Aorta (tissue), 5 donors: ENCODE measurements at regions not wholly inside any gene's neighbourhood (a gene's known extent, or its start where the extent isn't known, plus 50 kb on each side); places are given as distances from the start of the nearest gene placed in this dataset.

Experiments
- ATAC-seq: fragments of 200-7000 bp; cut with Tn5 transposase; one replicate; pipeline ENCODE4 v1.9.1; 2022; ENCODE audit warnings: moderate library complexity; ENCODE audit not compliant: low FRiP score
- DNase-seq, 2 donors: peaks; one replicate each; pipeline ENCODE4 v3.0.0-alpha.2; 2020
- H3K27ac ChIP-seq, 2 donors: one replicate each; pipeline ENCODE4 v1.5.1; 2013; ENCODE audit warnings: low read length in 2 of 2, mild to moderate bottlenecking in 2 of 2, moderate library complexity in 2 of 2, control low read depth in 1 of 2, inconsistent platforms in 1 of 2, low read depth in 1 of 2
- H3K27me3 ChIP-seq, 2 donors: one replicate each; pipeline ENCODE4 v1.6.1; 2013; ENCODE audit warnings: control low read depth in 1 of 2, low read length in 1 of 2, mild to moderate bottlenecking in 1 of 2, moderate library complexity in 1 of 2; ENCODE audit not compliant: insufficient read depth in 2 of 2, control insufficient read depth in 1 of 2
- H3K36me3 ChIP-seq, 2 donors: one replicate each; pipeline ENCODE4 v1.6.1; 2013; ENCODE audit warnings: control low read depth in 1 of 2, low read length in 1 of 2, mild to moderate bottlenecking in 1 of 2; ENCODE audit not compliant: insufficient read depth in 2 of 2, control insufficient read depth in 1 of 2
- H3K4me1 ChIP-seq, 2 donors: one replicate each; pipeline ENCODE4 v1.6.1; 2013; ENCODE audit warnings: low read length in 2 of 2, control low read depth in 1 of 2, mild to moderate bottlenecking in 1 of 2, moderate library complexity in 1 of 2; ENCODE audit not compliant: insufficient read depth in 2 of 2, control insufficient read depth in 1 of 2
- H3K4me3 ChIP-seq, 2 donors: one replicate each; pipeline ENCODE4 v1.5.1; 2013; ENCODE audit warnings: low read length in 2 of 2, control low read depth in 1 of 2, mild to moderate bottlenecking in 1 of 2
- H3K9me3 ChIP-seq: one replicate; pipeline ENCODE4 v1.6.1; 2013; ENCODE audit warnings: mild to moderate bottlenecking, low read length; ENCODE audit not compliant: control insufficient read depth
- WGBS, 2 donors: extraction: QIAGEN DNeasy Blood & Tissue Kit; methylation state at CpG; one replicate each; pipeline ENCODE4 v1.1.7; 2013; 5-methylcytosine and 5-hydroxymethylcytosine counted together
- intact Hi-C, 2 donors: fragments of 100-400 bp; cut with DNase I; formaldehyde crosslinking; loops; one replicate each; pipeline versions ENCODE4 v1.14.2 to v1.15.0; 2022
- donor health status: healthy with polysubstance abuse.
- donor health status: Bipolar disorder and iron deficiency.
- donor health status: DM: no; HTN: no; CAD: no.
- donor health status: DM: no; HTN: no; CAD: no.
- donor health status: DM: yes; HTN: yes; CAD: no.

DNA sequence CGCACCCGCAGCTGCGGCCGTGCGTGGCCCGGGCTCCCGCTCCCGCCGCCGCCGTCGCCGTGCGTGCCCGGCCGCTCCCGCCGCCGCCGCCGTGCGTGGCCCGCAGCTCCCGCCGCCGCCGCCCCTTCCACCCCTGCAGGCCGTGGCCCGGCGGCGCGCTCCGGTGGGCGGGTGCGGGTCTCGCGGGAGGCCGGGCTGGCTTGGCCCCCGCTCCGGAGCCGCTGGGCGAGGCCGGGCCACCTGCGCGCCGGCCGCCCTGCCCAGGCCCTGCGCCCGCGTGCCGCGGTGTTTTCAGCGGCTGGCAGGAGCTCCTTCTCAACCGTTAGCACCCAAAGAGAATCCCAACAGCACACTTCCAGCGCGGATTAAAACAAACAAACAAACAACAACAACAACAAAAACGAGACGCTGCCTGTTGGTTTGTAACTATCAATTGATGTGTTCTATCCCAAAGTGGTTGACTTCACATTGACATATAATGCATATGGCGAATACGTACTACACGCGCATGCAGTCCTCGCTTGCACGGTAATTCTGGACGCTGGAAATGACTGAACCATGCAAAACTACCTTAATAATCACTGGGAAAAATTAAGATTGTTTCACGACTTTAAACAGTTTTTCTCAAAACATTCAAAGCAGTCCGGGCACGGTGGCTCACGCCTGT lies 113.7 kb upstream of the GOLGA8J start:
- Histone ChIP-seq H3K27me3 (no peaks in the 10 kb centered on the region), H3K36me3 (peaks cover 0 to 3% of the 10 kb centered on the region in 2 donors), H3K9me3 (peaks cover 3% of the 10 kb centered on the region), H3K4me3 (peak overlapping the region; percentile 0 to 28), H3K4me1 (no peaks in the 10 kb centered on the region), H3K27ac (no peak overlapping the region)
- ATAC-seq (no peak), DNase-seq (no peak)
- intact Hi-C loops = no loop called here
- 19 to 33% methylated on average over 35 to 69 of the region's 69 CpGs for WGBS, 2 donors

DNA sequence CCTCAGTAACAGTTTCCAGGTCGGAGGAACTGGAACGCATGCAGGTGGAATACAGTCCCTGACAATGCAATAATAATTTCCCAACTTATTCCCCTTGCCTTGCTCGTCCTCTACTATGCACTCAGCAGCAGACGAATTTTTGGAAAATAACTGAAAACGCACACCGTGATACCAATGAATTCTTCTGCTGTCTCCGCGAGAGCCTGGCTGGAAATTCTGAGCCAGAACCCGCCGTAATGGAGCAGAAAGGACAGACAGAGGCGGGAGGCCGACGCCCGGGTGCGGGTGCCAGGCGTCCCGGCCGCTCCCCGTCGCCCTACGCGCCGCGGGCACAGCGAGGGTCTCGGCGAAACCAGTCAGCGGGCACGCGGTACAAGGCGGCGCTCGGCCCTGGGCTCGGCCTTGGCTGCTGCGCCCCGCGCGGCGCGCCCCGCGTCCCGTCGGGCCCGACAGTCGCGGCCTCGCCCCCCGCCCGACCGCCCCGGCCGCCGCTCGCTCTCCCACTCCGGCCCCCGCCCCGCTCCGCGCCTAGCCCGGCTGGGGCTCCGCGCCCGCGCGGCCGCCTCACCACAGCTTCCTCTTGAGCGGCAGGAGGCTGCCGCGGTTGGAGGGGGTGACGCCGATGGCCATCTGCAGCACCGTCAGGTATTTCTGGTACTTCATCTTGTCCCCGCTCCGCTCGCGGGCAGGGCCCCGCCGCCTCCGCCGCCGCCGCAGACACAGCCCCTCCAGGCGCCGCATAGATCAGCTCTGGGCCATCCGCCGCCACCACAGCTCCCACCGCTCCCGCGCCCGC lies 114.5 kb upstream of the GOLGA8J start:
- peaks cover 0 to 3% of the 10 kb centered on the region in 2 donors for H3K36me3 ChIP-seq
- H3K27me3 ChIP-seq = no peaks in the 10 kb centered on the region
- ATAC-seq (peak; percentile 26), DNase-seq (no peak)
- WGBS, 2 donors = 3 to 5% methylated on average over 48 to 91 of the region's 91 CpGs
- H3K27ac ChIP-seq = no peak overlapping the region
- no peaks in the 10 kb centered on the region for H3K4me1 ChIP-seq
- peaks cover 3% of the 10 kb centered on the region for H3K9me3 ChIP-seq
- intact Hi-C loops = no loop called here
- peak overlapping the region; percentile 0 to 28 for H3K4me3 ChIP-seq

DNA sequence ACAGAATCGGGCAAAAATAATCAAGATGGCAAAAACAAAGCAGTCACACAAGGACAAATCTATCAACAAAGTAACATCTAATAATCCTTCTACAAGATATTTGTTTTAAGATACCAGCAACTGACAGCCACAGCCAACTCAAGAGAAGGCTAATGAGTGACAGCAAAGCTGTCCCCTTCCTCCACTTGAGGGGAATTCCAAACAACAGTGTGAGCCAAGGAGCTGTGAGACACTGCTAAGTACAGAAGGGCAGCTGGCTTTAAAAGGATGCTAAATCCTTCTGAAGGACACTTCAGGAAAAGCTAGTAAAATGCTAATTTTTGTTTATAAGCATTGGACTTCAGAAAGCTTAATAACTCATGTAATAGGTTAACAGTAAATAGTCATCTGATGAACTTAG lies 120.3 kb upstream of the GOLGA8J start:
- 77 to 78% methylated on average over 1 of the region's 1 CpG for WGBS, 2 donors
- DNase-seq (no peak), ATAC-seq (no peak)
- Histone ChIP-seq H3K27me3 (no peaks in the 10 kb centered on the region), H3K4me1 (no peaks in the 10 kb centered on the region), H3K27ac (no peak overlapping the region), H3K36me3 (no peaks in the 10 kb centered on the region), H3K4me3 (no peak overlapping the region), H3K9me3 (no peaks in the 10 kb centered on the region)
- intact Hi-C loops = no loop called here

DNA sequence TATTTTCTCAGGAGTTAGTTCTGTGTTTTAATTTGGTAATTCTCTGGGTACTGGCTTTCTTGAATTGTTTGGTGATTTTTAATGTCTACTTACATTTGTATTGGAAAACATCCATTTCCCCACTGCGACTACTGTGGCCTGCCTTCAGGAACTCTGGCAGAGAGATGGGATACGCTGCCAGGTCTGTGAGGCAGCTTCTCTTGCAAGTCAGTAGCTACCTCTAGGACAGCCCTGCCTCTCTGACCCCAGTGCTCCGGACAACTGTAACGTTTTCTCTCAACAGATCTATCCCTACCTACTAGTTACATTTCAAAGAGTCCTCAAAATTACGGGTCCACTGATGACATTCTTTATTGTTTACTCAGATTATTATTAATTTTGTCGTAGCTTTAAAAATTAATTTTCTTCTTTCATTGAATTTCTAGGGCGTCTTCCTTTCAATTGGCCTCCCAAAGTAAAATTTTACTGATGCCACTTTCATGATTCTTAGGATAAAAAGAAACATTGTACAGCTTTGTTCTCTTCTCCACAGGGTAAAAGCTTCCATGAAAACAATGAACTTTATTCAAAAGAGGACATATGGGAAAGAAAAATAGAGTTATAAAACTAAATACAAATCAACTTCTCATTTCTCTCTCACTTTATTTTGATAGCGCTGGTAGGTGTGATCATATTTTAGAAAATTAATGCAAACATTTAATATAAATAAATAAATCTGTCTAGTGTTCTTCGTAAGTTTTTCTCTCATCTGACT lies 123.2 kb upstream of the GOLGA8J start:
- DNase-seq (no peak), ATAC-seq (no peak)
- intact Hi-C loops = no loop called here
- Histone ChIP-seq H3K9me3 (no peaks in the 10 kb centered on the region), H3K4me1 (no peaks in the 10 kb centered on the region), H3K27ac (no peak overlapping the region), H3K27me3 (no peaks in the 10 kb centered on the region), H3K36me3 (no peaks in the 10 kb centered on the region), H3K4me3 (no peak overlapping the region)
- 76 to 80% methylated on average over 9 of the region's 9 CpGs for WGBS, 2 donors

DNA sequence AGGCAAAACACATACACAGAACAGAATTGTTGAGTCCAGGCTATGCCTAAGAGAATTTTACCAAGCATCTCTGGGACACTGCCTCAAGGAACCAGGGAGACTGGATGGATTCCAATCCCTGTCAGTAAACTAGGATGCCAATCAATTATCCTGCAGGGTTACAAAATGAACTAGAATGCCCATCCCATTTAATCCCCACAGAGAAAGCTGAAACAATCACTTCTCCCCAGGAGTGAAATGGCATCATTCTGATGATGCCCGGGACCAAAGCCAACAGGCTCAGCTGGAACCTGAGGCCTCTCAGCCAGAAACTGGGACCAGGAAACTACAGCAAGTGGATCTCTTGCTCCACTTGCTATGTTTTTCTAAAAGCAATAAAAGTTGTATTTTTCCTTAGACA lies 130.0 kb upstream of the TJP1 start:
- 36 to 38% methylated on average over 1 of the region's 1 CpG for WGBS, 2 donors
- H3K4me3 ChIP-seq = no peak overlapping the region
- H3K27ac ChIP-seq = no peak overlapping the region
- H3K36me3 ChIP-seq = no peaks in the 10 kb centered on the region
- no peaks in the 10 kb centered on the region for H3K4me1 ChIP-seq
- no peak for ATAC-seq
- no peak for DNase-seq
- no peaks in the 10 kb centered on the region for H3K27me3 ChIP-seq
- H3K9me3 ChIP-seq = no peaks in the 10 kb centered on the region
- intact Hi-C loops = no loop called here

DNA sequence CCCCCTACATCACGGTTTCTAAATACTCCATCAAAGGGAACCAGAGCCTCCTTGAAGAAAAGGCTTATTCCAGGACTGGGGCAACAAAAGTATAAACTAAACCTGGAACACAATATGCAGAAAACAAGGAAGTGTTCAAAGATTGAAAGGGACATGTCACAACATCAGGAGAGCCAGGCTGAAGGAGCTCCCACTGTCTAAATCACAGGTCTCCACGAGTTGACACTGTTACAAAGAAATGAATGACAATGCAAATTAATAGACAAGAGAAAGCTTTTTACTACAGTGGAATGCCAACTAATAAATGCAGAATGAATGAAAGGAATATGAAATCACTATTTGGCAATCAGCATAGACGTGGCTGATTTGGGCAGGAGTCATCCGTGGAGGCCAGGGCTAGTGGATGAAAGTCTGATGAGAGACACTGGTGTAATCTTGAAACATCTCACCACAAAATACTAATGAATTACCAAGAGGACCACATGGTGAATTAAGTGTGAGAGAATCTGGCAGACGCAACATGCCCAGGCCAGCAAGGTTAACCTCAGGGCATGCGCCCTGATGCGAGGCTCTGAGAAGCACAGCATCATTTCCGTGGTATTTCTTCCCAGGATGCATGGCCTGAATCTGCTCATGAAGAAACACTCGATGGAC lies 123.8 kb upstream of the TJP1 start:
- no peak for ATAC-seq
- no peaks in the 10 kb centered on the region for H3K4me1 ChIP-seq
- H3K36me3 ChIP-seq = no peaks in the 10 kb centered on the region
- H3K27ac ChIP-seq = no peak overlapping the region
- DNase-seq = no peak
- 77 to 82% methylated on average over 9 of the region's 9 CpGs for WGBS, 2 donors
- H3K4me3 ChIP-seq = no peak overlapping the region
- no peaks in the 10 kb centered on the region for H3K9me3 ChIP-seq
- no peaks in the 10 kb centered on the region for H3K27me3 ChIP-seq
- intact Hi-C loops = loop anchor here in 1 of 2 donors (10.0 kb wide), 1 partner anchor 99 kb away; no protein-coding TSS in a partner anchor

DNA sequence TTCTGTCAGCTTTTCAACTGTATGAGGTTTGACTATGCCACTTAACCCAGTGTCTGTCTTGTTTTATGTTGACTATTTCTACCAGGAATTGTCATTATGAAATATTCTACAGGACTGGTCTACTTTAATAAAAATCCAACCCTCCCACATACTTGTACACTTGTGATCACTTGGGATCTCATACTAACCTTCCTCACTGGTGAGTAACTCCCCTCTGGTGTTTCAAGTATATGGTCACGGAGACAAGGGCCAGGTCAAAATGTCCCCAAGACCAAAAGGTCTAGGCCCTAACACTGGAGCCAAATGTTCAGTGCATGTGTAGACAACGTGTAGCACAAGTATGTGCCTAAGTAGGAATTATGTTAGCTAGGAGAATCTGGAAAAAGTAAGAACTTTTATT lies 122.7 kb upstream of the TJP1 start:
- Histone ChIP-seq H3K36me3 (no peaks in the 10 kb centered on the region), H3K9me3 (no peaks in the 10 kb centered on the region), H3K27ac (no peak overlapping the region), H3K4me3 (no peak overlapping the region), H3K27me3 (no peaks in the 10 kb centered on the region), H3K4me1 (no peaks in the 10 kb centered on the region)
- ATAC-seq (no peak), DNase-seq (no peak)
- 80 to 82% methylated on average over 2 of the region's 2 CpGs for WGBS, 2 donors
- intact Hi-C loops = loop anchor here in 1 of 2 donors (10.0 kb wide), 1 partner anchor 100 kb away; no protein-coding TSS in a partner anchor

DNA sequence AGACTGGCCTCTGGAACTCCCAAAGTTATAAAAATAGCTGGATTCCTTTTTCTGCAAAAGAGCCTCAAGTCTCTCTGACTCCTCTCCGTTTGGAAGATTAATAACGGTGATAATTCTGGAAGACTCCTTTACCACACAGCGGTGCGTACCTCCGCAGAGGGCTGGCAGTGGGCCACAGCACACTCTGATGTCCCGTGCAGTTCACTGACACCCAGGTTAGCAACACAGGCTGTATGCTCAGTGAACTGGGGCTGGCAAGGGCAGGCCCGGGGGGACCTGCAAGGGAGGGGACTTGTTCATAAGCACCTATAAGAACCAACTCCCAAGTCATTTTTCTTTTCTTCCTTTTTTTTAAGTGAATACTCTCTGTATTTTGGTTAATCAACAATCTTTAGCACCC lies 120.3 kb upstream of the TJP1 start:
- no peak overlapping the region for H3K4me3 ChIP-seq
- H3K9me3 ChIP-seq = no peaks in the 10 kb centered on the region
- intact Hi-C loops = loop anchor here in 1 of 2 donors (10.0 kb wide), 1 partner anchor 102 kb away; no protein-coding TSS in a partner anchor
- H3K4me1 ChIP-seq = no peaks in the 10 kb centered on the region
- no peaks in the 10 kb centered on the region for H3K27me3 ChIP-seq
- no peak overlapping the region for H3K27ac ChIP-seq
- DNase-seq = no peak
- WGBS, 2 donors = 62 to 73% methylated on average over 7 of the region's 7 CpGs
- ATAC-seq = no peak
- H3K36me3 ChIP-seq = no peaks in the 10 kb centered on the region
